DOHH2 (cell line): ENCODE measurements at regions not wholly inside any gene's neighbourhood (a gene's known extent, or its start where the extent isn't known, plus 50 kb on each side); places are given as distances from the start of the nearest gene placed in this dataset.

Experiments used
- EZH2phosphoT487 ChIP-seq: fragments of 200-600 bp; sonication (generic); IDR thresholded peaks from 2 replicates; pipeline ENCODE4 v1.6.1; 2017; ENCODE audit warnings: borderline replicate concordance, mild to moderate bottlenecking, antibody characterized with exemption, low read length, moderate library complexity, mixed read lengths
- TF ChIP-seq, protein P1 (sequence below): fragments of 200-600 bp; sonication (generic); IDR thresholded peaks from one replicate; pipeline ENCODE4 v1.5.1; 2014; ENCODE audit warnings: antibody characterized with exemption, mild to moderate bottlenecking, low read depth, low read length; ENCODE audit not compliant: poor library complexity, severe bottlenecking

- TF ChIP-seq, protein P1, sequence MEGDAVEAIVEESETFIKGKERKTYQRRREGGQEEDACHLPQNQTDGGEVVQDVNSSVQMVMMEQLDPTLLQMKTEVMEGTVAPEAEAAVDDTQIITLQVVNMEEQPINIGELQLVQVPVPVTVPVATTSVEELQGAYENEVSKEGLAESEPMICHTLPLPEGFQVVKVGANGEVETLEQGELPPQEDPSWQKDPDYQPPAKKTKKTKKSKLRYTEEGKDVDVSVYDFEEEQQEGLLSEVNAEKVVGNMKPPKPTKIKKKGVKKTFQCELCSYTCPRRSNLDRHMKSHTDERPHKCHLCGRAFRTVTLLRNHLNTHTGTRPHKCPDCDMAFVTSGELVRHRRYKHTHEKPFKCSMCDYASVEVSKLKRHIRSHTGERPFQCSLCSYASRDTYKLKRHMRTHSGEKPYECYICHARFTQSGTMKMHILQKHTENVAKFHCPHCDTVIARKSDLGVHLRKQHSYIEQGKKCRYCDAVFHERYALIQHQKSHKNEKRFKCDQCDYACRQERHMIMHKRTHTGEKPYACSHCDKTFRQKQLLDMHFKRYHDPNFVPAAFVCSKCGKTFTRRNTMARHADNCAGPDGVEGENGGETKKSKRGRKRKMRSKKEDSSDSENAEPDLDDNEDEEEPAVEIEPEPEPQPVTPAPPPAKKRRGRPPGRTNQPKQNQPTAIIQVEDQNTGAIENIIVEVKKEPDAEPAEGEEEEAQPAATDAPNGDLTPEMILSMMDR: no peak
- TF ChIP-seq EZH2phosphoT487: no peak
Observed at GRCh38 chr4:133800966-133801365, 400.6 kb downstream of the PABPC4L start.
